Sigmoid colon (tissue), 6 donors: ENCODE measurements at regions not wholly inside any gene's neighbourhood (a gene's known extent, or its start where the extent isn't known, plus 50 kb on each side); places are given as distances from the start of the nearest gene placed in this dataset.

Source experiments
- DNase-seq: peaks from one replicate; pipeline ENCODE4 v3.0.0-alpha.2; 2019
- H3K27ac ChIP-seq, 4 donors: fragments of 200-600 bp; sonication (generic); one replicate each; pipeline ENCODE4 v1.5.1; 2016 to 2019; ENCODE audit warnings: mild to moderate bottlenecking in 1 of 4
- H3K27me3 ChIP-seq, 3 donors: fragments of 200-600 bp; sonication (generic); one replicate each; pipeline ENCODE4 v1.5.1; 2019; ENCODE audit warnings: mild to moderate bottlenecking in 1 of 3
- H3K36me3 ChIP-seq, 4 donors: fragments of 200-600 bp; sonication (generic); one replicate each; pipeline ENCODE4 v1.5.1; 2016 to 2019
- H3K4me1 ChIP-seq, 4 donors: fragments of 200-600 bp; sonication (generic); one replicate each; pipeline ENCODE4 v1.5.1; 2017 to 2019
- H3K4me3 ChIP-seq, 4 donors: fragments of 200-600 bp; sonication (generic); one replicate each; pipeline ENCODE4 v1.5.1; 2017 to 2019; ENCODE audit warnings: mild to moderate bottlenecking in 2 of 4, moderate library complexity in 1 of 4
- H3K9me3 ChIP-seq, 4 donors: fragments of 200-600 bp in 3 of 4; sonication (generic) in 3 of 4; one replicate each; pipeline versions ENCODE4 v1.5.1 to v1.6.1; 2013 to 2019
- CTCF ChIP-seq, 4 experiments: fragments of 450-650 bp in 3 of 4; fragments of 200-600 bp in 1 of 4; IDR thresholded peaks; one replicate each; pipeline ENCODE4 v1.5.1; 2016 to 2019; ENCODE audit warnings: antibody characterized with exemption in 4 of 4, mild to moderate bottlenecking in 3 of 4, moderate library complexity in 2 of 4
- EP300 ChIP-seq, 4 donors: sonication (generic); formaldehyde crosslinking; IDR thresholded peaks; one replicate each; pipeline ENCODE4 v1.6.1; 2017; ENCODE audit warnings: antibody characterized with exemption in 4 of 4
- POLR2A ChIP-seq, 2 donors: fragments of 450-650 bp; IDR thresholded peaks; one replicate each; pipeline ENCODE4 v1.6.1; 2016; ENCODE audit warnings: antibody characterized with exemption in 2 of 2, mild to moderate bottlenecking in 2 of 2, moderate library complexity in 2 of 2
- POLR2AphosphoS5 ChIP-seq, 4 donors: sonication (generic); formaldehyde crosslinking; IDR thresholded peaks; one replicate each; pipeline ENCODE4 v1.6.1; 2017; ENCODE audit warnings: antibody characterized with exemption in 4 of 4
- WGBS, 2 donors: extraction: QIAGEN DNeasy Blood & Tissue Kit; methylation state at CpG; one replicate each; pipeline ENCODE4 v1.1.7; 2013; 5-methylcytosine and 5-hydroxymethylcytosine counted together
- intact Hi-C: fragments of 100-400 bp; cut with DNase I; formaldehyde crosslinking; loops from one replicate; pipeline ENCODE4 v1.15.1; 2023
- donor health status: healthy with polysubstance abuse.
- donor health status: healthy.

GRCh38 chr6:163836876-163837690, 422.6 kb downstream of the QKI start:
- peaks cover 0 to 3% (median 0%) of the 10 kb centered on the region in 4 donors for H3K9me3 ChIP-seq
- WGBS, 2 donors = 78 to 79% methylated on average over 8 of the region's 8 CpGs
- H3K36me3 ChIP-seq = no peaks in the 10 kb centered on the region
- peaks cover 0 to 19% (median 14%) of the 10 kb centered on the region in 4 donors for H3K4me1 ChIP-seq
- H3K27ac ChIP-seq = peak overlapping the region in 2 of 4 donors; percentile 27 to 36
- intact Hi-C loops = no loop called here
- H3K4me3 ChIP-seq = peak overlapping the region in 3 of 4 donors; percentile 18 to 35 (median 25)
- no peaks in the 10 kb centered on the region for H3K27me3 ChIP-seq
- no peak for DNase-seq
- no peak for TF ChIP-seq POLR2A (IDR thresholded peaks at IDR 0.05)
- no peak for TF ChIP-seq POLR2AphosphoS5 (IDR thresholded peaks at IDR 0.05)
- no peak for TF ChIP-seq EP300 (IDR thresholded peaks at IDR 0.05)
- no peak for TF ChIP-seq CTCF (IDR thresholded peaks at IDR 0.05)

- H3K27ac ChIP-seq = no peak overlapping the region
- no peak for TF ChIP-seq POLR2A (IDR thresholded peaks at IDR 0.05)
- no peaks in the 10 kb centered on the region for H3K9me3 ChIP-seq
- H3K4me1 ChIP-seq = peaks cover 0 to 19% (median 14%) of the 10 kb centered on the region in 4 donors
- DNase-seq = no peak
- H3K36me3 ChIP-seq = no peaks in the 10 kb centered on the region
- H3K27me3 ChIP-seq = no peaks in the 10 kb centered on the region
- H3K4me3 ChIP-seq = no peak overlapping the region
- WGBS, 2 donors = 82 to 86% methylated on average over 13 of the region's 13 CpGs
- intact Hi-C loops = no loop called here
These were observed 421.1 kb downstream of the QKI start for GRCh38 chr6:163835439-163836171.

GRCh38 chr6:163834226-163834970, 419.9 kb downstream of the QKI start:
- DNase-seq = no peak
- no peak for TF ChIP-seq POLR2A (IDR thresholded peaks at IDR 0.05)
- no peak for TF ChIP-seq POLR2AphosphoS5 (IDR thresholded peaks at IDR 0.05)
- TF ChIP-seq EP300 (IDR thresholded peaks at IDR 0.05) = no peak
- no peak for TF ChIP-seq CTCF (IDR thresholded peaks at IDR 0.05)
- Histone ChIP-seq H3K27ac (no peak overlapping the region), H3K4me1 (peaks cover 0 to 19% (median 14%) of the 10 kb centered on the region in 4 donors), H3K27me3 (no peaks in the 10 kb centered on the region), H3K36me3 (no peaks in the 10 kb centered on the region), H3K9me3 (no peaks in the 10 kb centered on the region), H3K4me3 (no peak overlapping the region)
- intact Hi-C loops = no loop called here
- WGBS, 2 donors = 86 to 88% methylated on average over 46 of the region's 46 CpGs

DNA sequence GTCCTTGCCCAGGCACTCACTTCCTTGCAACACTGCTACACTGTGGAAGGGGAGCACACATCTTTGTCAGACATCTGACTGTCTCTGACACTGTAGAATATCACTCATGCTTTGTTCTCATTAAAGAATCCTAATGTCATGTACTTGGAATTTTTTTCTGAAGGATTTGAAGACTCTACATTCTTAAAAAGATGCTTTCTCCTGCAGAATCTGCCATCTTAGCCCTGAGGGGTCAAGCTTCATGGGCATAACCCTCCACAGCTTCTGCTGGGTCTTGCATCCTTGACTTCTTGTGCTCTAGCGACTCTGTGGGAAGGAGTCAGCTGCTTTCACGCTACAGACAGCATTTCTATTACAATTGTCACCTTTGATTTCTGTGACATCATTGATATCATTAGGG, 417.2 kb downstream of the QKI start:
- H3K4me3 ChIP-seq = no peak overlapping the region
- no peak overlapping the region for H3K27ac ChIP-seq
- no peak for TF ChIP-seq POLR2AphosphoS5 (IDR thresholded peaks at IDR 0.05)
- TF ChIP-seq POLR2A (IDR thresholded peaks at IDR 0.05) = no peak
- no peak for TF ChIP-seq CTCF (IDR thresholded peaks at IDR 0.05)
- TF ChIP-seq EP300 (IDR thresholded peaks at IDR 0.05) = no peak
- no peaks in the 10 kb centered on the region for H3K27me3 ChIP-seq
- no peaks in the 10 kb centered on the region for H3K9me3 ChIP-seq
- intact Hi-C loops = no loop called here
- no peak for DNase-seq
- WGBS, 2 donors = 86 to 92% methylated on average over 2 of the region's 2 CpGs
- H3K4me1 ChIP-seq = peaks cover 0 to 1% (median 0%) of the 10 kb centered on the region in 4 donors
- H3K36me3 ChIP-seq = no peaks in the 10 kb centered on the region

- Histone ChIP-seq H3K27ac (no peak overlapping the region), H3K4me3 (no peak overlapping the region), H3K36me3 (no peaks in the 10 kb centered on the region), H3K4me1 (no peaks in the 10 kb centered on the region), H3K9me3 (no peaks in the 10 kb centered on the region), H3K27me3 (no peaks in the 10 kb centered on the region)
- intact Hi-C loops = no loop called here
- 66 to 82% methylated on average over 4 of the region's 4 CpGs for WGBS, 2 donors
- no peak for TF ChIP-seq CTCF (IDR thresholded peaks at IDR 0.05)
- no peak for TF ChIP-seq POLR2AphosphoS5 (IDR thresholded peaks at IDR 0.05)
- no peak for TF ChIP-seq EP300 (IDR thresholded peaks at IDR 0.05)
- no peak for TF ChIP-seq POLR2A (IDR thresholded peaks at IDR 0.05)
- no peak for DNase-seq
These were observed 416.1 kb downstream of the QKI start for GRCh38 chr6:163830641-163831040.
